Endodermal cell (in vitro differentiated cells): ENCODE measurements at regions not wholly inside any gene's neighbourhood (a gene's known extent, or its start where the extent isn't known, plus 50 kb on each side); places are given as distances from the start of the nearest gene placed in this dataset.

Experiments
- DNase-seq: peaks from one replicate; pipeline ENCODE4 v3.0.0-alpha.2; 2017
- H3K27ac ChIP-seq: 2 replicates; pipeline ENCODE4 v1.5.1; 2013; ENCODE audit warnings: mild to moderate bottlenecking, low read depth, low read length, moderate library complexity
- H3K27me3 ChIP-seq: 2 replicates; pipeline ENCODE4 v1.6.1; 2013; ENCODE audit warnings: mild to moderate bottlenecking, low read length, moderate library complexity; ENCODE audit not compliant: insufficient read depth, control insufficient read depth, poor library complexity, severe bottlenecking
- H3K36me3 ChIP-seq: 2 replicates; pipeline ENCODE4 v1.7.0; 2013; ENCODE audit warnings: mild to moderate bottlenecking, low read length, moderate library complexity; ENCODE audit not compliant: control insufficient read depth, insufficient read depth
- H3K4me1 ChIP-seq: one replicate; pipeline ENCODE4 v1.7.0; 2013; ENCODE audit warnings: low read length; ENCODE audit not compliant: control insufficient read depth, insufficient read depth
- H3K4me3 ChIP-seq: 2 replicates; pipeline ENCODE4 v1.5.1; 2013; ENCODE audit warnings: mild to moderate bottlenecking, low read length, moderate library complexity
- H3K9ac ChIP-seq: 2 replicates; pipeline ENCODE4 v1.6.1; 2013; ENCODE audit warnings: mild to moderate bottlenecking, low read length, moderate library complexity; ENCODE audit not compliant: poor library complexity, severe bottlenecking; ENCODE audit errors: extremely low read depth
- H3K9me3 ChIP-seq: 2 replicates; pipeline ENCODE4 v1.6.1; 2013; ENCODE audit warnings: mild to moderate bottlenecking, low read length, moderate library complexity; ENCODE audit not compliant: control insufficient read depth
- H3K27ac Mint-ChIP-seq: 2 replicates; pipeline ENCODE4 v1.8.0; 2020; ENCODE audit warnings: mixed read lengths
- H3K27me3 Mint-ChIP-seq: 2 replicates; pipeline ENCODE4 v1.8.0; 2021; ENCODE audit warnings: mild to moderate bottlenecking, mixed read lengths; ENCODE audit not compliant: insufficient read depth
- H3K36me3 Mint-ChIP-seq: 2 replicates; pipeline ENCODE4 v1.8.0; 2020; ENCODE audit warnings: low read depth, mixed read lengths
- H3K4me1 Mint-ChIP-seq: 2 replicates; pipeline ENCODE4 v1.8.0; 2020; ENCODE audit warnings: mixed read lengths
- H3K4me3 Mint-ChIP-seq: 2 replicates; pipeline ENCODE4 v1.8.0; 2020; ENCODE audit warnings: mild to moderate bottlenecking, moderate library complexity, mixed read lengths
- H3K9me3 Mint-ChIP-seq: 2 replicates; pipeline ENCODE4 v1.8.0; 2020; ENCODE audit warnings: mild to moderate bottlenecking, mixed read lengths
- WGBS, 2 experiments: methylation state at CpG; one replicate each; pipeline versions ENCODE4 v1.1.5 to v1.1.7; 2013; ENCODE audit warnings: missing lambda C conversion rate in 2 of 2, mixed read lengths in 1 of 2; ENCODE audit not compliant: insufficient coverage in 1 of 2, insufficient read length in 1 of 2; 5-methylcytosine and 5-hydroxymethylcytosine counted together
- TF ChIP-seq, protein P1 (sequence below): fragments of 200-600 bp; sonication (generic); conservative IDR thresholded peaks from 2 replicates; pipeline ENCODE4 v1.5.0; 2021; ENCODE audit warnings: antibody characterized with exemption, mild to moderate bottlenecking

DNA sequence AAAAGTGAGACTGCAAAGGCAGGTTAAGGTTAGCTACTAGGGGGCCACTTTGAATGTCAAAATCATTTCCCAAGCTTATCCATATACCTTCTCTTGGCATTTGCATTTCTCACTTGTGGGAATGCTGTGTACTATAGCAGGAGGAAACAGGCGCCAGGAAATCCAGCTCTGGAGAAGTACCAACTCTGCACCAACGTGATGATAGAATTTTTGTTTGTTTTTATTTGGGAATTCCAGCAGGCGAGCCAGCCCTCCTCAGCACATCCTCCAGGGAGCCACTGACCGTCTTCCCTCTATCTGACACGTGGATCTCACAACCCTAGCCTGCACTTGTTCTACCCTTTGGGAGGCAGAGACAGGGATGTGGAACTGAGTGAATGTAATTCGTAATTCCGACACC is 318.0 kb downstream of the ACTL7B start:
- Mint-ChIP-seq H3K27ac (no peak overlapping the region), H3K4me3 (no peak overlapping the region), H3K27me3 (peaks cover 4% of the 10 kb centered on the region), H3K4me1 (peaks cover 4% of the 10 kb centered on the region), H3K9me3 (no peaks in the 10 kb centered on the region), H3K36me3 (no peaks in the 10 kb centered on the region)
- Histone ChIP-seq H3K36me3 (no peaks in the 10 kb centered on the region), H3K27me3 (peaks cover 4% of the 10 kb centered on the region), H3K27ac (no peak overlapping the region), H3K9me3 (no peaks in the 10 kb centered on the region), H3K4me1 (peaks cover 2% of the 10 kb centered on the region), H3K9ac (no peak overlapping the region), H3K4me3 (no peak overlapping the region)
- TF ChIP-seq, protein P1, sequence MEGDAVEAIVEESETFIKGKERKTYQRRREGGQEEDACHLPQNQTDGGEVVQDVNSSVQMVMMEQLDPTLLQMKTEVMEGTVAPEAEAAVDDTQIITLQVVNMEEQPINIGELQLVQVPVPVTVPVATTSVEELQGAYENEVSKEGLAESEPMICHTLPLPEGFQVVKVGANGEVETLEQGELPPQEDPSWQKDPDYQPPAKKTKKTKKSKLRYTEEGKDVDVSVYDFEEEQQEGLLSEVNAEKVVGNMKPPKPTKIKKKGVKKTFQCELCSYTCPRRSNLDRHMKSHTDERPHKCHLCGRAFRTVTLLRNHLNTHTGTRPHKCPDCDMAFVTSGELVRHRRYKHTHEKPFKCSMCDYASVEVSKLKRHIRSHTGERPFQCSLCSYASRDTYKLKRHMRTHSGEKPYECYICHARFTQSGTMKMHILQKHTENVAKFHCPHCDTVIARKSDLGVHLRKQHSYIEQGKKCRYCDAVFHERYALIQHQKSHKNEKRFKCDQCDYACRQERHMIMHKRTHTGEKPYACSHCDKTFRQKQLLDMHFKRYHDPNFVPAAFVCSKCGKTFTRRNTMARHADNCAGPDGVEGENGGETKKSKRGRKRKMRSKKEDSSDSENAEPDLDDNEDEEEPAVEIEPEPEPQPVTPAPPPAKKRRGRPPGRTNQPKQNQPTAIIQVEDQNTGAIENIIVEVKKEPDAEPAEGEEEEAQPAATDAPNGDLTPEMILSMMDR: no peak
- WGBS, 2 experiments: 88 to 95% methylated on average over 4 to 7 of the region's 7 CpGs
- no peak for DNase-seq

DNA sequence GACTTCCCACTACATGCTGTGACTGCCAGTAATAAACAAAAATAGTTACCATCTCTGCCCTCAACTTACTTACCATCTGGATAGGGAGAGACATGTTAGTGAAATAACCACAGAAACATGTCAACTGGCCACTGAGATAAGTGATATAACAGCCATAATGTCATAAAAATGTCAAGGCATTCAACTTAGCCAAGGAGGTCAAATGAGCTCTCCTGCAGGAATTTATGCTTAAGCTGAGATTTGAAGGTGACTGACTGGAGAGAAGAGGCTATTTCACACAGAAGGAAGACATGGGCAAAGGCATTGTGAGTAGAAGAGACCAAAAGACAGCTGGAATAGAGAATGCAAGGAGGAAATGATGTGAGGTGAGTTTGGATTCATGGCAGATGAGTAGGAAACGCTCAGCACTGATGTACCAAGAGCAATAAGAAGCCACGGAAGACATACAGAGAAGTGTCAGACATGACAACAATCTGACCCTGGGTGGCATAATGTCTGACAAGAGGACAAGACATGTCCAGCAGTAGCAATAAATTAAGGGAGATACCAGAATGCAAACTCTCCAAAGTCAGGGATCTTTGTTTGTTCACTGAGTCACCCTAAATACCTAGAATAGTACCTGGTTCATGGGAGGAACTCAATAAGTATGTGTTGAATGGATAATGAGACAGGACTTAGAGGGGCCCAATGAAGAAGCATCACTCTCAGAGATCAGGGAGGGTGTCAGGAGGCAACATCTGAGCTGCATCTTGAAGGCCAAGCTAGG is 318.8 kb downstream of the ACTL7B start:
- Histone ChIP-seq H3K36me3 (no peaks in the 10 kb centered on the region), H3K4me3 (no peak overlapping the region), H3K27me3 (peaks cover 4% of the 10 kb centered on the region), H3K9me3 (no peaks in the 10 kb centered on the region), H3K27ac (no peak overlapping the region), H3K9ac (no peak overlapping the region), H3K4me1 (no peaks in the 10 kb centered on the region)
- Mint-ChIP-seq H3K9me3 (no peaks in the 10 kb centered on the region), H3K4me1 (no peaks in the 10 kb centered on the region), H3K27ac (no peak overlapping the region), H3K4me3 (no peak overlapping the region), H3K36me3 (no peaks in the 10 kb centered on the region), H3K27me3 (peaks cover 4% of the 10 kb centered on the region)
- WGBS, 2 experiments: 96 to 97% methylated on average over 2 of the region's 2 CpGs
- TF ChIP-seq, protein P1: no peak
- no peak for DNase-seq

DNA sequence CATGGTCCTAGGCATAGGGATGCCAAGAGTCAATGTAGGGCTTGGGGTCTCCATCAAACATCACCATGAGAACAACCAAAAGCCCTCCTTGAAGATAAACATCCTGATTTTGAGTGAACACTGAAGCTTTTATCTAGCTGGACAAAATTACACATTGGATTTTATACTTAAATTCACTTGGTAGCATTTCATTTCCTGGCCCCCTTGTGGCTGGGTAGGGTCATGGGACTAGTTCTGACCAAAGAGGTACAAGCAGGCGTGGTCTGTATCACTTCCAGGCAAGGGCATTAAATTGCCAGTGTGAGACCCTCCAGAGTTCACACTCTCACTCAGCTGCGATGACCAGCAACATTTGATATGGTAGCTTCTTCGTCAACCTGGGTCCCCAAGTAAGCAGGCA is 320.3 kb downstream of the ACTL7B start:
- Histone ChIP-seq H3K27ac (no peak overlapping the region), H3K9ac (no peak overlapping the region), H3K4me3 (no peak overlapping the region), H3K27me3 (peaks cover 4% of the 10 kb centered on the region), H3K36me3 (no peaks in the 10 kb centered on the region), H3K9me3 (no peaks in the 10 kb centered on the region), H3K4me1 (no peaks in the 10 kb centered on the region)
- no peaks in the 10 kb centered on the region for H3K4me1 Mint-ChIP-seq
- no peaks in the 10 kb centered on the region for H3K36me3 Mint-ChIP-seq
- H3K27ac Mint-ChIP-seq: no peak overlapping the region
- H3K9me3 Mint-ChIP-seq: peaks cover 4% of the 10 kb centered on the region
- TF ChIP-seq, protein P1: peak; percentile 79
- peak; percentile 66 for DNase-seq
- peaks cover 4% of the 10 kb centered on the region for H3K27me3 Mint-ChIP-seq
- WGBS, 2 experiments: 93 to 100% methylated on average over 3 of the region's 3 CpGs
- H3K4me3 Mint-ChIP-seq: no peak overlapping the region
